ENCODE measurements at regions not wholly inside any gene's neighbourhood (a gene's known extent, or its start where the extent isn't known, plus 50 kb on each side); places are given as distances from the start of the nearest gene placed in this dataset.

- DNase-seq, result no peak
- Mint-ChIP-seq H3K27me3 (ENCODE audit: insufficient read depth, unreplicated experiment) (no peaks in the 10 kb centered on the region), H3K4me1 (ENCODE audit: low read depth, unreplicated experiment) (no peaks in the 10 kb centered on the region), H3K9me3 (ENCODE audit: unreplicated experiment) (no peaks in the 10 kb centered on the region), H3K4me3 (ENCODE audit: unreplicated experiment) (no peak overlapping the region), H3K36me3 (ENCODE audit: insufficient read depth, unreplicated experiment) (peaks cover 25% of the 10 kb centered on the region), H3K27ac (ENCODE audit: unreplicated experiment) (no peak overlapping the region)
- intact Hi-C loops (cut with micrococcal nuclease; ENCODE audit: unreplicated experiment), result no loop called here
- Histone ChIP-seq H3K9me3 (peaks cover 1% of the 10 kb centered on the region; the same call in 1 of the 2 replicates), H3K4me1 (no peaks in the 10 kb centered on the region), H3K4me3 (ENCODE audit: low read depth, low read length) (no peak overlapping the region), H3K36me3 (ENCODE audit: control insufficient read depth, insufficient read depth, low read length) (no peaks in the 10 kb centered on the region), H3K27me3 (replicated peaks; ENCODE audit: control insufficient read depth, insufficient read depth, low read length) (no peaks in the 10 kb centered on the region)
- ChIA-PET CTCF (no interaction called here), POLR2A (no interaction called here)
- no TSS peak for BruUV-seq (replicated peaks)
- TF ChIP-seq, protein P1, sequence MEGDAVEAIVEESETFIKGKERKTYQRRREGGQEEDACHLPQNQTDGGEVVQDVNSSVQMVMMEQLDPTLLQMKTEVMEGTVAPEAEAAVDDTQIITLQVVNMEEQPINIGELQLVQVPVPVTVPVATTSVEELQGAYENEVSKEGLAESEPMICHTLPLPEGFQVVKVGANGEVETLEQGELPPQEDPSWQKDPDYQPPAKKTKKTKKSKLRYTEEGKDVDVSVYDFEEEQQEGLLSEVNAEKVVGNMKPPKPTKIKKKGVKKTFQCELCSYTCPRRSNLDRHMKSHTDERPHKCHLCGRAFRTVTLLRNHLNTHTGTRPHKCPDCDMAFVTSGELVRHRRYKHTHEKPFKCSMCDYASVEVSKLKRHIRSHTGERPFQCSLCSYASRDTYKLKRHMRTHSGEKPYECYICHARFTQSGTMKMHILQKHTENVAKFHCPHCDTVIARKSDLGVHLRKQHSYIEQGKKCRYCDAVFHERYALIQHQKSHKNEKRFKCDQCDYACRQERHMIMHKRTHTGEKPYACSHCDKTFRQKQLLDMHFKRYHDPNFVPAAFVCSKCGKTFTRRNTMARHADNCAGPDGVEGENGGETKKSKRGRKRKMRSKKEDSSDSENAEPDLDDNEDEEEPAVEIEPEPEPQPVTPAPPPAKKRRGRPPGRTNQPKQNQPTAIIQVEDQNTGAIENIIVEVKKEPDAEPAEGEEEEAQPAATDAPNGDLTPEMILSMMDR (IDR thresholded peaks at IDR 0.05; ENCODE audit: insufficient read depth in 1 of 2, low read depth in 1 of 2, low read length in 1 of 2, severe bottlenecking in 1 of 2, unreplicated experiment in 1 of 2), result no peak
These were observed 393.7 kb downstream of the UTRN start for GRCh38 chr6:144678844-144679243.

DNA sequence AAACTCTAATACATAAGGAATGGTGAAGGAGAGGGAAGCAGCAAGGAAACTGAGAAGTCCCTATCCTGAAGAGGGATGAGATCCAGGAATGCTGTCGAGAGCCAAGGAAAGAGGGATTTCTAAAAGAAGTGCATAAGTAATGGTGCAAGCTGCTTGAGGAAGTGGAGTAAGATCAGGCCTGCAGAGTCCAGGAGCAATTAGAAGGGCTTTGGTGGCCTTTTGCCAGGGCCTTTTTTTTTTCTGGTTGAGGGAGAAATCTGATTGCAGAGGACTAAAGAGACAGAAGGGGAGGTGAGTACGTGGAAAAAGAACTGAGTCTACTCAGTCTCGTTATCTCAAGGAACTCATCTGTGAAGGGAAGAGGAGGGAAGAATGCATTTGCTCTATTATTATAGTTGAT lies 396.2 kb downstream of the UTRN start:
- H3K4me3 Mint-ChIP-seq (ENCODE audit: unreplicated experiment), result no peak overlapping the region
- POLR2A ChIA-PET, result no interaction called here
- Histone ChIP-seq H3K9me3 (no peaks in the 10 kb centered on the region), H3K36me3 (ENCODE audit: control insufficient read depth, insufficient read depth, low read length) (no peaks in the 10 kb centered on the region), H3K4me3 (ENCODE audit: low read depth, low read length) (no peak overlapping the region), H3K27me3 (replicated peaks; ENCODE audit: control insufficient read depth, insufficient read depth, low read length) (no peaks in the 10 kb centered on the region), H3K4me1 (no peaks in the 10 kb centered on the region)
- H3K27ac Mint-ChIP-seq (ENCODE audit: unreplicated experiment), result no peak overlapping the region
- no TSS peak for BruUV-seq (replicated peaks)
- H3K9me3 Mint-ChIP-seq (ENCODE audit: unreplicated experiment), result no peaks in the 10 kb centered on the region
- no peaks in the 10 kb centered on the region for H3K27me3 Mint-ChIP-seq (ENCODE audit: insufficient read depth, unreplicated experiment)
- no peak for DNase-seq
- CTCF ChIA-PET, result no interaction called here
- no peaks in the 10 kb centered on the region for H3K4me1 Mint-ChIP-seq (ENCODE audit: low read depth, unreplicated experiment)
- intact Hi-C loops (cut with micrococcal nuclease; ENCODE audit: unreplicated experiment), result no loop called here
- TF ChIP-seq, protein P1 (IDR thresholded peaks at IDR 0.05; ENCODE audit: insufficient read depth in 1 of 2, low read depth in 1 of 2, low read length in 1 of 2, severe bottlenecking in 1 of 2, unreplicated experiment in 1 of 2), result no peak
- H3K36me3 Mint-ChIP-seq (ENCODE audit: insufficient read depth, unreplicated experiment), result peaks cover 41% of the 10 kb centered on the region

DNA sequence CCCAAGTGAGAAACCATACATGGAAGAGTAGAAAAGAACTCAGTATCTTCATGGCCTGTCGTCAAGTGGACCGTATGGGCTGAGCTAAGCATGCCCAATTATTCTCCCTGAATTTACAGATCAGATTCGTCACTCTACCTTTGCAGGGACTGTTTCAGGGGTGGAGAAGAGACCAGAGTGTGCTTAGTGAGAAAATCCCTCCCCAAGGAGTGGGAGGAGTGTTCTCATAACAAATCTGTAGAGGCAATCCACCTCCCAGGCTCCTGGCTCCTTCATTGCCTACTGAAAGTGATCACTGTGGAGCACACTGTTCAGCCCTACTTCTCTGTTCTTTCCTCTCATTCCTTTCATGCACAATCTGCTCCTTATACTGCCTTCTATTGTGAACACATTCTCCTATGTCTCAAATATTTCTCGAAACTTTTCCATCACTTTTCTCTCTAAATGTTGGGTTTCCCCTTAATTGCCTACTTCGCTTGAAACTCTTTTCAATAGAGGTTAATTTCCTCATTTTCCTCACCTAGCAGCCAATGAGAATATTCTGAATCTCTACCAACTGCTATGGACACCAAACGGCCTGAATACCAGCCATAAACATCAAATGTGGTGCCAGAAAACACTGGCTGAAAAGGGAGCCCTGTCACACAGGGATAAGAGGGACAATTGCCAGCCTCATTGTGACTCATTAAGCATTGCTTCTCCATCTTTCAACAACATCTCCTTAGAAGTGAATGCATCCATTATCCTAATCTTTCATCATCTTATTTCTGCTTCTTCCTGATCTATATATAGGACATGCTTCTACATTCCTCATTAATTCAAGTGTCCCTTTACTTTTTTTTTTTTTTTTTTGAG lies 398.3 kb downstream of the UTRN start:
- BruUV-seq (replicated peaks), result no TSS peak

More for the DNA sequence above, 398.3 kb downstream of the UTRN start:
- no peaks in the 10 kb centered on the region for H3K9me3 ChIP-seq
- TF ChIP-seq, protein P1 (IDR thresholded peaks at IDR 0.05; ENCODE audit: insufficient read depth in 1 of 2, low read depth in 1 of 2, low read length in 1 of 2, severe bottlenecking in 1 of 2, unreplicated experiment in 1 of 2), result no peak
- H3K4me3 Mint-ChIP-seq (ENCODE audit: unreplicated experiment), result no peak overlapping the region
- H3K27ac Mint-ChIP-seq (ENCODE audit: unreplicated experiment), result no peak overlapping the region
- intact Hi-C loops (cut with micrococcal nuclease; ENCODE audit: unreplicated experiment), result no loop called here
- no peaks in the 10 kb centered on the region for H3K9me3 Mint-ChIP-seq (ENCODE audit: unreplicated experiment)
- no peaks in the 10 kb centered on the region for H3K27me3 ChIP-seq (replicated peaks; ENCODE audit: control insufficient read depth, insufficient read depth, low read length)
- no peaks in the 10 kb centered on the region for H3K27me3 Mint-ChIP-seq (ENCODE audit: insufficient read depth, unreplicated experiment)
- ChIA-PET POLR2A (no interaction called here), CTCF (no interaction called here)
- DNase-seq, result no peak
- H3K4me1 Mint-ChIP-seq (ENCODE audit: low read depth, unreplicated experiment), result no peaks in the 10 kb centered on the region
- peaks cover 37% of the 10 kb centered on the region for H3K36me3 Mint-ChIP-seq (ENCODE audit: insufficient read depth, unreplicated experiment)
- no peak overlapping the region for H3K4me3 ChIP-seq (ENCODE audit: low read depth, low read length)
- no peaks in the 10 kb centered on the region for H3K4me1 ChIP-seq
- H3K36me3 ChIP-seq (ENCODE audit: control insufficient read depth, insufficient read depth, low read length), result no peaks in the 10 kb centered on the region
